ENCODE measurements at regions not wholly inside any gene's neighbourhood (a gene's known extent, or its start where the extent isn't known, plus 50 kb on each side); places are given as distances from the start of the nearest gene placed in this dataset.

DNA sequence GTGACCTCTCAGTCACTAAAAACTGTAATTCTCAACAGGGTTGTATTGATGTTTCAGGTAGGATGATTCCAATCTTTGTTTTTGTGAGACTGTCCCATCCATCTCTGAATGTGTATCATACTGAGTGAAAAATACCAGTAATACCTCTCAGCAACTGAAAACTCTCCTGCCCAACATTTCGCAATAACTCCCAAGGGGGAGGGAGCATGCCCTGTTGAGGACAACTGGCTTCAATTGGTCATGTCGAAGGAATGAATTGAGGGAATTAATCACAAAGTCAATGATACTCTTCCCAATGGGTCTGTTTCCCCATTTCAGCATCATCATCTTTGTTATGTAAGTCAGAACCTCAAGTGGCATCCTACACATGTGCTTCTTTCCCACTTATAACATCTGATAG lies 102.4 kb upstream of the E2F7 start:
- TF ChIP-seq, protein P1, sequence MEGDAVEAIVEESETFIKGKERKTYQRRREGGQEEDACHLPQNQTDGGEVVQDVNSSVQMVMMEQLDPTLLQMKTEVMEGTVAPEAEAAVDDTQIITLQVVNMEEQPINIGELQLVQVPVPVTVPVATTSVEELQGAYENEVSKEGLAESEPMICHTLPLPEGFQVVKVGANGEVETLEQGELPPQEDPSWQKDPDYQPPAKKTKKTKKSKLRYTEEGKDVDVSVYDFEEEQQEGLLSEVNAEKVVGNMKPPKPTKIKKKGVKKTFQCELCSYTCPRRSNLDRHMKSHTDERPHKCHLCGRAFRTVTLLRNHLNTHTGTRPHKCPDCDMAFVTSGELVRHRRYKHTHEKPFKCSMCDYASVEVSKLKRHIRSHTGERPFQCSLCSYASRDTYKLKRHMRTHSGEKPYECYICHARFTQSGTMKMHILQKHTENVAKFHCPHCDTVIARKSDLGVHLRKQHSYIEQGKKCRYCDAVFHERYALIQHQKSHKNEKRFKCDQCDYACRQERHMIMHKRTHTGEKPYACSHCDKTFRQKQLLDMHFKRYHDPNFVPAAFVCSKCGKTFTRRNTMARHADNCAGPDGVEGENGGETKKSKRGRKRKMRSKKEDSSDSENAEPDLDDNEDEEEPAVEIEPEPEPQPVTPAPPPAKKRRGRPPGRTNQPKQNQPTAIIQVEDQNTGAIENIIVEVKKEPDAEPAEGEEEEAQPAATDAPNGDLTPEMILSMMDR (IDR thresholded peaks at IDR 0.05; ENCODE audit: extremely low read depth, insufficient read depth, missing control alignments) = no peak
- in situ Hi-C loops (cut with MboI; ENCODE audit: low pct_unique_long_range_greater_than_20kb, low sequenced_read_pairs, unreplicated experiment) = loop anchor here (25.0 kb wide), 1 partner anchor 520 kb away; no protein-coding TSS in a partner anchor

GRCh38 chr12:77166696-77167095 lies 101.3 kb upstream of the E2F7 start:
- in situ Hi-C loops (cut with MboI; ENCODE audit: low pct_unique_long_range_greater_than_20kb, low sequenced_read_pairs, unreplicated experiment) = loop anchor here (25.0 kb wide), 1 partner anchor 521 kb away; no protein-coding TSS in a partner anchor
- DNase-seq (ENCODE audit: low spot score) = no peak
- TF ChIP-seq, protein P1 (IDR thresholded peaks at IDR 0.05; ENCODE audit: extremely low read depth, insufficient read depth, missing control alignments) = no peak

More for the DNA sequence above, 102.4 kb upstream of the E2F7 start:
- no peak for DNase-seq (ENCODE audit: low spot score)

DNA sequence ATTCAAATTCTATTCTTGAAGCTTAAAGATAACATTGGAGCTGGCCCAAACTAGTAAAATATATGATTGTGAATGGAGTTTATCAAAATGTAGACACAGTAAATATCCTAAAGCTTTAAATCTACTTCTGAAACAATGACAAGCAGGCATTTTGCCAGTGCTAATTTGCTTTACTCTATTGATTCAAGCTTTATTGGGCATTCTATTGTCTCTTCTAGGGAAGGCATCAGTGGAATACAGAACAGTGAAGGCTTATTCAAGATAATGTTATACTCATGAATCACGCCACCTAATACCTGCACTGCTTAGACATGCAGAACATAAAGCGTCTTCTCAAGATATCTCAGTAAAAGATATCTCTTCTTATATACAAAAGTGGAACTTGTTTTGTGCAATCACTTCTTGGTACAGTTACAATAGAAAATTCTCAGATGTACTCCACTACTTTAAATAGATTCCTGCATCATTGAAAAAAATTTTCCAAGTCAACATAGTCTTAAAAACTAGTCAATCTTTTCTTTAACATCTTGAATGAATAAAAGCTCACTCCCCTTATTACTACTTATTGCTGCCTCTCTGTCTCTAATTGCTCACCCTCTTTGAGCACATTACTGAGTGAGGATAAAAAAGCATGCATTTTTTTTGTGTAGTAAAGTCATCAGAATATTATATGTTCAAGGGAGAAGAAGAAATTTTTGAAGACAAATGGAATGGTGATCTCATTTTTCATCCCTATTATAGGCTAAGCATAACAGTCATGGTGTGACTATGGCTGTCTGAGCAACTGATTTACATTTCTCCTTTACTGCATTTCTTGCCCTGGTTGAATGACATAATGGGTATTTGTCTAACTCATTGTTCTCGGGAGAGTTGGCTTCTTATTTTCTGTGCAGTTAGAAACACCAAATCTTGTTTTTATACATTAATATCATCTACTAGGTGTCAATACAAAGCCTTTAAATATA lies 98.0 kb upstream of the E2F7 start:
- TF ChIP-seq, protein P1 (IDR thresholded peaks at IDR 0.05; ENCODE audit: extremely low read depth, insufficient read depth, missing control alignments) = no peak
- no peak for DNase-seq (ENCODE audit: low spot score)
- in situ Hi-C loops (cut with MboI; ENCODE audit: low pct_unique_long_range_greater_than_20kb, low sequenced_read_pairs, unreplicated experiment) = loop anchor here (25.0 kb wide), 1 partner anchor 524 kb away; no protein-coding TSS in a partner anchor

GRCh38 chr12:77161944-77162343 lies 96.6 kb upstream of the E2F7 start:
- no peak for DNase-seq (ENCODE audit: low spot score)
- TF ChIP-seq, protein P1 (IDR thresholded peaks at IDR 0.05; ENCODE audit: extremely low read depth, insufficient read depth, missing control alignments) = no peak
- in situ Hi-C loops (cut with MboI; ENCODE audit: low pct_unique_long_range_greater_than_20kb, low sequenced_read_pairs, unreplicated experiment) = loop anchor here (25.0 kb wide), 1 partner anchor 525 kb away; no protein-coding TSS in a partner anchor

GRCh38 chr12:77160931-77161330 lies 95.6 kb upstream of the E2F7 start:
- in situ Hi-C loops (cut with MboI; ENCODE audit: low pct_unique_long_range_greater_than_20kb, low sequenced_read_pairs, unreplicated experiment) = loop anchor here (25.0 kb wide), 1 partner anchor 526 kb away; no protein-coding TSS in a partner anchor
- TF ChIP-seq, protein P1 (IDR thresholded peaks at IDR 0.05; ENCODE audit: extremely low read depth, insufficient read depth, missing control alignments) = no peak
- no peak for DNase-seq (ENCODE audit: low spot score)

- no peak for DNase-seq (ENCODE audit: low spot score)
- TF ChIP-seq, protein P1 (IDR thresholded peaks at IDR 0.05; ENCODE audit: extremely low read depth, insufficient read depth, missing control alignments) = no peak
- in situ Hi-C loops (cut with MboI; ENCODE audit: low pct_unique_long_range_greater_than_20kb, low sequenced_read_pairs, unreplicated experiment) = loop anchor here (25.0 kb wide), 1 partner anchor 534 kb away; no protein-coding TSS in a partner anchor
These were observed 88.3 kb upstream of the E2F7 start for GRCh38 chr12:77153706-77154105.
